Smooth muscle cell (in vitro differentiated cells): ENCODE measurements at regions not wholly inside any gene's neighbourhood (a gene's known extent, or its start where the extent isn't known, plus 50 kb on each side); places are given as distances from the start of the nearest gene placed in this dataset.

Experiments
- DNase-seq: peaks from one replicate; lab custom pipeline; 2025; ENCODE audit not compliant: unreplicated experiment; lab: John Stamatoyannopoulos, UW
- H2AFZ ChIP-seq: fragments of 200-600 bp; sonication (generic); 2 replicates; pipeline ENCODE4 v1.6.0; 2016; ENCODE audit warnings: antibody characterized with exemption, low read depth, mild to moderate bottlenecking
- H3F3A ChIP-seq: fragments of 200-600 bp; sonication (generic); 2 replicates; pipeline ENCODE4 v1.6.0; 2017; ENCODE audit warnings: antibody characterized with exemption, low read depth
- H3K27ac ChIP-seq: fragments of 200-600 bp; sonication (generic); 2 replicates; pipeline ENCODE4 v1.5.1; 2016; ENCODE audit warnings: low read depth, mild to moderate bottlenecking
- H3K27me3 ChIP-seq: fragments of 200-600 bp; sonication (generic); 2 replicates; pipeline ENCODE4 v1.6.1; 2016; ENCODE audit warnings: low read depth, mild to moderate bottlenecking
- H3K36me3 ChIP-seq: fragments of 200-600 bp; sonication (generic); 2 replicates; pipeline ENCODE4 v1.5.1; 2016; ENCODE audit warnings: low read depth
- H3K4me1 ChIP-seq: fragments of 200-600 bp; sonication (generic); 2 replicates; pipeline ENCODE4 v1.5.1; 2016; ENCODE audit warnings: low read depth
- H3K4me2 ChIP-seq: fragments of 200-600 bp; sonication (generic); 2 replicates; pipeline ENCODE4 v1.6.0; 2016; ENCODE audit warnings: mild to moderate bottlenecking
- H3K4me3 ChIP-seq: fragments of 200-600 bp; sonication (generic); 2 replicates; pipeline ENCODE4 v1.5.1; 2016; ENCODE audit warnings: mild to moderate bottlenecking
- H3K79me2 ChIP-seq: fragments of 200-600 bp; sonication (generic); 2 replicates; pipeline ENCODE4 v1.6.0; 2016; ENCODE audit warnings: low read depth, mild to moderate bottlenecking
- H3K9ac ChIP-seq: fragments of 200-600 bp; sonication (generic); 2 replicates; pipeline ENCODE4 v1.6.0; 2016; ENCODE audit warnings: low read depth
- H3K9me3 ChIP-seq: fragments of 200-600 bp; sonication (generic); replicated peaks from 2 replicates; pipeline ENCODE4 v1.5.1; 2016; ENCODE audit warnings: low read depth
- H4K20me1 ChIP-seq: fragments of 200-600 bp; sonication (generic); 2 replicates; pipeline ENCODE4 v1.6.0; 2016; ENCODE audit warnings: low read depth
- CTCF ChIP-seq: fragments of 200-600 bp; sonication (generic); IDR thresholded peaks from 2 replicates; pipeline ENCODE4 v1.5.1; 2017; ENCODE audit warnings: borderline replicate concordance, mild to moderate bottlenecking, antibody characterized with exemption; ENCODE audit not compliant: insufficient read depth, poor library complexity, severe bottlenecking
- WGBS: methylation state at CpG from one replicate; pipeline ENCODE4 v1.1.7; 2016; ENCODE audit warnings: low lambda C conversion rate; 5-methylcytosine and 5-hydroxymethylcytosine counted together

- H2AFZ ChIP-seq = no peak overlapping the region
- H3K79me2 ChIP-seq = no peaks in the 10 kb centered on the region
- 84% methylated on average over 5 of the region's 5 CpGs for WGBS
- H3K9me3 ChIP-seq = no peaks in the 10 kb centered on the region
- H4K20me1 ChIP-seq = no peaks in the 10 kb centered on the region
- H3K36me3 ChIP-seq = no peaks in the 10 kb centered on the region
- no peak for DNase-seq
- no peaks in the 10 kb centered on the region for H3F3A ChIP-seq
- H3K27ac ChIP-seq = no peak overlapping the region
- H3K9ac ChIP-seq = no peak overlapping the region
- no peaks in the 10 kb centered on the region for H3K27me3 ChIP-seq
- H3K4me1 ChIP-seq = peaks cover 6% of the 10 kb centered on the region
- H3K4me3 ChIP-seq = no peak overlapping the region
- H3K4me2 ChIP-seq = no peak overlapping the region
- TF ChIP-seq CTCF = no peak
Measured at GRCh38 chr7:117962366-117962994, 89.2 kb upstream of the CTTNBP2 start.

GRCh38 chr7:117963264-117964197, 90.3 kb upstream of the CTTNBP2 start:
- no peak overlapping the region for H3K9ac ChIP-seq
- H3K27ac ChIP-seq = no peak overlapping the region
- H3K36me3 ChIP-seq = no peaks in the 10 kb centered on the region
- peaks cover 6% of the 10 kb centered on the region for H3K4me1 ChIP-seq
- no peak for TF ChIP-seq CTCF
- H3F3A ChIP-seq = no peaks in the 10 kb centered on the region
- H3K4me3 ChIP-seq = no peak overlapping the region
- 79% methylated on average over 2 of the region's 2 CpGs for WGBS
- H3K4me2 ChIP-seq = no peak overlapping the region
- H4K20me1 ChIP-seq = no peaks in the 10 kb centered on the region
- H2AFZ ChIP-seq = peak overlapping the region; percentile 83
- H3K27me3 ChIP-seq = no peaks in the 10 kb centered on the region
- H3K9me3 ChIP-seq = no peaks in the 10 kb centered on the region
- H3K79me2 ChIP-seq = no peaks in the 10 kb centered on the region
- DNase-seq = no peak

GRCh38 chr7:117970801-117971200, 97.6 kb upstream of the CTTNBP2 start:
- WGBS = 97% methylated on average over 2 of the region's 2 CpGs
- H3F3A ChIP-seq = no peaks in the 10 kb centered on the region

More at GRCh38 chr7:117970801-117971200, 97.6 kb upstream of the CTTNBP2 start:
- H3K9me3 ChIP-seq = no peaks in the 10 kb centered on the region
- no peak for TF ChIP-seq CTCF
- H3K79me2 ChIP-seq = no peaks in the 10 kb centered on the region
- DNase-seq = no peak
- no peak overlapping the region for H3K27ac ChIP-seq
- no peaks in the 10 kb centered on the region for H3K36me3 ChIP-seq
- H3K4me2 ChIP-seq = no peak overlapping the region
- no peaks in the 10 kb centered on the region for H4K20me1 ChIP-seq
- no peaks in the 10 kb centered on the region for H3K4me1 ChIP-seq
- H2AFZ ChIP-seq = no peak overlapping the region
- H3K4me3 ChIP-seq = no peak overlapping the region
- H3K27me3 ChIP-seq = no peaks in the 10 kb centered on the region
- H3K9ac ChIP-seq = no peak overlapping the region
